ENCODE measurements at regions not wholly inside any gene's neighbourhood (a gene's known extent, or its start where the extent isn't known, plus 50 kb on each side); places are given as distances from the start of the nearest gene placed in this dataset.

DNA sequence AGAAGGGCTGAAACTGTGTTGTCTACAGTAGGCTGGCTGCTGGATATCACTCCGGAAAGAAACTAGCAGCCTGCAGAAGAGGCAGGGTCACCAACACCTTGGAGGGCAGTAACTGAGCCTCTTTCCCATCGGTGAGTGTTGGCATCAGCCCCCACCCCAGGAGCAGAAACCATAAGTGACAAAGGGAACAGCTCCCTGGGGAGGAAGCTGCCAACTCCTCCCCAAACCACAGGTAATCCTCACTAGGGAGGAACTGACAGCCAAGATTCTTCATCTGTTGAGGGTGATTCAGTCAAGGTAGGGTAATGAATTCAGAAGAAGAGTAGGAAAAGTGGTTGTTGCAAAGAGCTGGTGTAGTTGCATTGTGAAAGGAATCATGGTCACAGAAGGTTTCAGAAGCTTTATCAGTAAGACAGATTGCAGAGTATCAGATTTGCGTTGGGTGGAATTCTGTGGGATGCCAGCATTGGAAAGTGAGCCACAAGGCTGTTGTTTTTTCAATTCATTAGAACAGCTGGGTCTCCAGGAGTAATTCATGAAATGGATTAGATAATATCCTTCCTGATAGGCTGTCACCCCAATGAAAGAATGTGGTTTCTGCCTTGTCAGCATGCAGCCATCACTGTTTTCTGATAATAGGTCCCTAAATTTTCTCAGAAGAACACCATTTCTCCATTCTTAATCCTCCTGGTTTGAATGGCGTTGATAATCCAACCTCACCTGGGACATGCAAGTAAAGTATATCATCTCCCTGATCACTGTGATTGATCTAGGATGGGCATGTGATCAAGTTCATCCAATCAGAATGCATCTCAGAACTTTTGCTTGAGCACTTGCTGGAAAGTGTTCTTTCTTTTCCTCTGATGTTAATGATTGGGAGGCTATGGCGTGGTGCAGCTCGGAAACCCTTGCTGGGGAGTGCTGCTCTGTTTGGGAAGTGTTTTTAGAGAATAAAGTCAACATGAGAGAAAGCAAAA is 75.0 kb upstream of the CTBP2 start:
- TF ChIP-seq POLR2A (IDR thresholded peaks at IDR 0.05; ENCODE audit: borderline replicate concordance, extremely low read depth, insufficient read depth, insufficient read length): no peak
- TF ChIP-seq RAD21 (IDR thresholded peaks at IDR 0.05; ENCODE audit: low read depth): no peak
- no peak for TF ChIP-seq CTCF (IDR thresholded peaks at IDR 0.05 in 2 of 3, conservative IDR thresholded peaks at IDR 0.05 in 1 of 3; ENCODE audit: borderline replicate concordance in 1 of 3, insufficient read depth in 1 of 3, low read depth in 2 of 3, low read length in 2 of 3)

Measured in HCT116 (cell line).